CD4-positive, alpha-beta memory T cell (primary cell): ENCODE measurements at regions not wholly inside any gene's neighbourhood (a gene's known extent, or its start where the extent isn't known, plus 50 kb on each side); places are given as distances from the start of the nearest gene placed in this dataset.
"Not testable (repeated sequence)": the region's sequence is repeated elsewhere in the genome, so short reads cannot be mapped to it uniquely, and the experiment has no call there.

Source experiments
- CTCF ChIA-PET: fragments of 350-600 bp; sonication (Branson Sonifier 250); formaldehyde crosslinking; loops from one replicate; lab custom pipeline; 2021; ENCODE audit warnings: inconsistent platforms; ENCODE audit not compliant: partially characterized antibody; lab: Charles Lee
- POLR2A ChIA-PET: fragments of 350-600 bp; sonication (Branson Sonifier 250); formaldehyde crosslinking; loops from one replicate; lab custom pipeline; 2021; ENCODE audit not compliant: partially characterized antibody; lab: Charles Lee
- DNase-seq, 5 donors: peaks; one replicate each; pipeline versions ENCODE4 v3.0.0 to v3.0.0-alpha.2; 2020 to 2022; ENCODE audit warnings: mixed read lengths in 1 of 5
- H3K27ac ChIP-seq: one replicate; pipeline ENCODE4 v1.7.0; 2013; ENCODE audit warnings: low read depth, low read length
- H3K27me3 ChIP-seq: 2 replicates; pipeline ENCODE4 v1.7.0; 2013; ENCODE audit warnings: mild to moderate bottlenecking, low read length, moderate library complexity; ENCODE audit not compliant: insufficient read depth
- H3K36me3 ChIP-seq: 2 replicates; pipeline ENCODE4 v1.7.0; 2013; ENCODE audit warnings: mild to moderate bottlenecking, low read length, moderate library complexity; ENCODE audit not compliant: insufficient read depth
- H3K4me1 ChIP-seq: 2 replicates; pipeline ENCODE4 v1.7.0; 2013; ENCODE audit warnings: mild to moderate bottlenecking, low read length, moderate library complexity; ENCODE audit not compliant: insufficient read depth
- H3K4me3 ChIP-seq, 2 donors: one replicate each; pipeline ENCODE4 v1.7.0; 2013; ENCODE audit warnings: low read length in 2 of 2, mild to moderate bottlenecking in 1 of 2
- H3K9me3 ChIP-seq, 2 donors: one replicate each; pipeline ENCODE4 v1.7.0; 2013; ENCODE audit warnings: low read length in 2 of 2, control low read depth in 1 of 2; ENCODE audit not compliant: control insufficient read depth in 1 of 2
- H3K27ac Mint-ChIP-seq, 7 donors: one replicate each; pipeline ENCODE4 v1.8.0; 2020 to 2021; ENCODE audit warnings: mixed read lengths in 7 of 7, mild to moderate bottlenecking in 6 of 7, inconsistent platforms in 3 of 7, moderate library complexity in 3 of 7
- H3K27me3 Mint-ChIP-seq, 2 donors: one replicate each; pipeline ENCODE4 v1.8.0; 2020 to 2021; ENCODE audit warnings: mixed read lengths in 2 of 2
- H3K36me3 Mint-ChIP-seq, 2 donors: one replicate each; pipeline ENCODE4 v1.8.0; 2020 to 2021; ENCODE audit warnings: mixed read lengths in 2 of 2, inconsistent platforms in 1 of 2, mild to moderate bottlenecking in 1 of 2
- H3K4me1 Mint-ChIP-seq, 4 donors: one replicate each; pipeline ENCODE4 v1.8.0; 2020 to 2021; ENCODE audit warnings: mixed read lengths in 4 of 4, mild to moderate bottlenecking in 1 of 4
- H3K4me3 Mint-ChIP-seq, 8 donors: one replicate each; pipeline ENCODE4 v1.8.0; 2020 to 2021; ENCODE audit warnings: mixed read lengths in 8 of 8, mild to moderate bottlenecking in 7 of 8, moderate library complexity in 6 of 8, inconsistent platforms in 3 of 8
- H3K9me3 Mint-ChIP-seq, 8 donors: one replicate each; pipeline ENCODE4 v1.8.0; 2020 to 2021; ENCODE audit warnings: mixed read lengths in 8 of 8, mild to moderate bottlenecking in 5 of 8, inconsistent platforms in 3 of 8, moderate library complexity in 1 of 8
- intact Hi-C: fragments of 100-400 bp; cut with micrococcal nuclease; formaldehyde crosslinking; loops from one replicate; pipeline ENCODE4 v1.15.1; 2023

DNA sequence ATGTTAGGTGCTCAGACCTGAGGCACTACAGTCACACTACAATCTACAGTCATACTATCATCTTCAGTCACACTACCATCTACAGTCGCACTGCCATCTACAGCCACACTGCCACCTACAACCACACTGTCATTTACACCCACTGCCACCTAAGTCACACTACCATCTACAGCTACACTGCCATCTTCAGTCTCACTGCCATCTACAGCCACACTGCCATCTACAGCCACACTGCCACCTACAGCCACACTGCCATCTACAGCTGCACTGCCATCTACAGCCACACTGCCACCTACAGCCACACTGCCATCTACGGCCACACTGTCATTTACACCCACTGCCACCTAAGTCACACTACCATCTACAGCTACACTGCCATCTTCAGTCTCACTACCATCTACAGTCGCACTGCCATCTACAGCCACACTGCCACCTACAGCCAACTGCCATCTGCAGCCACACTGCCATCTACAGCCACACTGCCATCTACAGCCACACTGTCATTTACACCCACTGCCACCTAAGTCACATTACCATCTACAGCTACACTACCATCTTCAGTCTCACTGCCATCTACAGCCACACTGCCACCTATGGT, 155.2 kb upstream of the AFDN start:
- CTCF ChIA-PET, DNase-seq, H3K9me3 ChIP-seq, H3K27ac ChIP-seq, H3K4me3 ChIP-seq, H3K4me1 Mint-ChIP-seq, H3K36me3 Mint-ChIP-seq, H3K9me3 Mint-ChIP-seq, H3K27me3 ChIP-seq, H3K4me3 Mint-ChIP-seq, intact Hi-C loops, H3K4me1 ChIP-seq, H3K36me3 ChIP-seq: not testable (repeated sequence)
- H3K27me3 Mint-ChIP-seq, result peaks cover 13 to 16% of the 10 kb centered on the region in 2 donors
- H3K27ac Mint-ChIP-seq, result peak overlapping the region in 1 of 7 donors; percentile 67
- POLR2A ChIA-PET, result interaction anchor here (0.6 kb wide), 1 partner anchor 39 kb away, joined by 3 read pairs; no protein-coding TSS in a partner anchor

GRCh38 chr6:167671977-167672687, 154.6 kb upstream of the AFDN start:
- peaks cover 14 to 20% of the 10 kb centered on the region in 2 donors for H3K27me3 Mint-ChIP-seq
- intact Hi-C loops, result no loop called here
- H3K36me3 Mint-ChIP-seq, result no peaks in the 10 kb centered on the region
- no peak overlapping the region for H3K27ac ChIP-seq
- H3K4me3 ChIP-seq, result no peak overlapping the region
- POLR2A ChIA-PET, result no interaction called here
- no peak overlapping the region for H3K27ac Mint-ChIP-seq
- peaks cover under 1% of the 10 kb centered on the region for H3K27me3 ChIP-seq
- no peaks in the 10 kb centered on the region for H3K36me3 ChIP-seq
- no peak for DNase-seq
- H3K4me1 Mint-ChIP-seq, result peaks cover 0 to 2% (median 0%) of the 10 kb centered on the region in 4 donors
- H3K4me3 Mint-ChIP-seq, result no peak overlapping the region
- H3K4me1 ChIP-seq, result no peaks in the 10 kb centered on the region
- no peaks in the 10 kb centered on the region for H3K9me3 ChIP-seq
- H3K9me3 Mint-ChIP-seq, result peaks cover 0 to 6% (median 2%) of the 10 kb centered on the region in 8 donors
- CTCF ChIA-PET, result no interaction called here

DNA sequence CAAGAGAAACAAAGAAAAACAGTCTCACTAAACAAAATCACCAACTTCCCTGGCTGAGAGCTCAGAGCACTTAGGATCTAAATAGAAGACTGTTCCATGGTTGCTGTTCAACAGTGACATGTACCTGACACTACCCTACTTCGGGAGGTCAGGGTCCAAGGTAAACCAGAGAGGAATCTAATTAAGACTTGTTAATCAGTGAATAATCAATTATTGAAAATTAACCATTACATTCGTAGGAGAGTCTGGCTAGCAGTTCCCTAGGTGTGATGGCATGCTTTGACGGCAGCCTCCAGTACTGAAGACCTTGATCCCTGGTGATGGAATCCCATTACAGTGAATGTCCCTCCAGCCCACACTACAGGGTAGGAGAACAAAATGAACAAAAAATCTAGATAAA, 154.0 kb upstream of the AFDN start:
- no peak overlapping the region for H3K4me3 ChIP-seq
- DNase-seq, result no peak
- peaks cover 4% of the 10 kb centered on the region for H3K27me3 ChIP-seq
- intact Hi-C loops, result no loop called here
- Mint-ChIP-seq H3K9me3 (peaks cover 0 to 6% (median 2%) of the 10 kb centered on the region in 8 donors), H3K27ac (no peak overlapping the region), H3K27me3 (peaks cover 19 to 25% of the 10 kb centered on the region in 2 donors), H3K36me3 (no peaks in the 10 kb centered on the region), H3K4me3 (no peak overlapping the region), H3K4me1 (peaks cover 0 to 2% (median under 1%) of the 10 kb centered on the region in 4 donors)
- H3K9me3 ChIP-seq, result no peaks in the 10 kb centered on the region
- no peaks in the 10 kb centered on the region for H3K36me3 ChIP-seq
- CTCF ChIA-PET, result no interaction called here
- POLR2A ChIA-PET, result no interaction called here
- no peak overlapping the region for H3K27ac ChIP-seq
- H3K4me1 ChIP-seq, result no peaks in the 10 kb centered on the region

DNA sequence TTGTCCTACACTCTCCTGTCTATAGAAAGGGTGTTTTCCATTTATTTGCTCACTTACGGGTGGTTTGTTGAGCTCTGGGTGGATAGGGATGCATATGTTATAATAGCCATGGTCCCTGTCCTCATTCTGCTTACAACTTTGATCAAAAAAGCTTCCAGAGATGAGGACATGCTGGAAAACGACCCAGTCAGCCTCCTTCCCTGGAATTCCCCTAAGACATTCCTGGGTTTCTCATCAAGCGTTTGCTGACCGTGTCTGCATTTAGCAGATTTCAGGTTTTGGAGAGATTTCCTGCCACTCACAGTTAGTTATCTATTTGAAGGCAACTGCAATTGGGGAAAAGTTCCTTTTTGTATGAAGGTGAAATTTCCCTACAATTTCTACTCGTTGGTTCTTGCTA, 152.8 kb upstream of the AFDN start:
- CTCF ChIA-PET, result no interaction called here
- Mint-ChIP-seq H3K27me3 (peaks cover 22 to 35% of the 10 kb centered on the region in 2 donors), H3K36me3 (no peaks in the 10 kb centered on the region), H3K4me1 (peaks cover 0 to 11% (median 1%) of the 10 kb centered on the region in 4 donors), H3K27ac (no peak overlapping the region), H3K9me3 (peaks cover 0 to 6% (median 2%) of the 10 kb centered on the region in 8 donors), H3K4me3 (no peak overlapping the region)
- no peak for DNase-seq
- peaks cover 6% of the 10 kb centered on the region for H3K27me3 ChIP-seq
- H3K27ac ChIP-seq, result no peak overlapping the region
- H3K9me3 ChIP-seq, result no peaks in the 10 kb centered on the region
- H3K36me3 ChIP-seq, result no peaks in the 10 kb centered on the region
- intact Hi-C loops, result no loop called here
- H3K4me3 ChIP-seq, result no peak overlapping the region
- H3K4me1 ChIP-seq, result no peaks in the 10 kb centered on the region
- POLR2A ChIA-PET, result no interaction called here

DNA sequence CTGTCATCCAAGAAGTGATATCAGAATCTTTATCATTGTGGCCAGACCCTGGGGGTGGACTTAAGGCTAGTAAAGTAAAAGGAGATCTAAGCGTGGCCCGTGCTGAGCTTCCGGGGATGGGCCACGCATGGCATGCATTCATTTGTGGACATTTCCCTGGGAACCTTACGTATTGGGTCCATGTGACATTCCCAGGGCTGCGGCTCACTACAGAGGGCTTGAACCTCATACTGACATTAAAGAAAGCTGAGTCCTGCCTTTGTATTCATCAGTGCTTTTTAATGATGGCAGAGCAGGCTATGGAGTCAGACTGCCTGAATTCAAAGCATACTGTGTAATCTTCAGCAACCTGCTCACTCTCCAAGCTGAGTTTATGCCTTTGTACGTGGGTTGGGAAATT, 152.2 kb upstream of the AFDN start:
- peaks cover 0 to 11% (median 1%) of the 10 kb centered on the region in 4 donors for H3K4me1 Mint-ChIP-seq
- DNase-seq, result no peak
- peaks cover 0 to 6% (median 2%) of the 10 kb centered on the region in 8 donors for H3K9me3 Mint-ChIP-seq
- intact Hi-C loops, result no loop called here
- Histone ChIP-seq H3K36me3 (no peaks in the 10 kb centered on the region), H3K4me3 (no peak overlapping the region), H3K27ac (no peak overlapping the region), H3K4me1 (no peaks in the 10 kb centered on the region), H3K27me3 (peaks cover 12% of the 10 kb centered on the region), H3K9me3 (no peaks in the 10 kb centered on the region)
- ChIA-PET POLR2A (no interaction called here), CTCF (no interaction called here)
- H3K36me3 Mint-ChIP-seq, result no peaks in the 10 kb centered on the region
- no peak overlapping the region for H3K4me3 Mint-ChIP-seq
- peaks cover 22 to 38% of the 10 kb centered on the region in 2 donors for H3K27me3 Mint-ChIP-seq
- no peak overlapping the region for H3K27ac Mint-ChIP-seq

GRCh38 chr6:167676000-167676665, 150.6 kb upstream of the AFDN start:
- no peak for DNase-seq
- Mint-ChIP-seq H3K4me1 (peaks cover 0 to 11% (median 1%) of the 10 kb centered on the region in 4 donors), H3K4me3 (no peak overlapping the region), H3K27ac (no peak overlapping the region), H3K27me3 (peaks cover 28 to 47% of the 10 kb centered on the region in 2 donors), H3K9me3 (peaks cover 0 to 6% (median 2%) of the 10 kb centered on the region in 8 donors), H3K36me3 (no peaks in the 10 kb centered on the region)
- H3K36me3 ChIP-seq, result no peaks in the 10 kb centered on the region
- no peaks in the 10 kb centered on the region for H3K9me3 ChIP-seq
- intact Hi-C loops, result no loop called here
- CTCF ChIA-PET, result no interaction called here
- H3K27me3 ChIP-seq, result peaks cover 16% of the 10 kb centered on the region
- no peaks in the 10 kb centered on the region for H3K4me1 ChIP-seq
- no peak overlapping the region for H3K27ac ChIP-seq
- no peak overlapping the region for H3K4me3 ChIP-seq
- POLR2A ChIA-PET, result no interaction called here

DNA sequence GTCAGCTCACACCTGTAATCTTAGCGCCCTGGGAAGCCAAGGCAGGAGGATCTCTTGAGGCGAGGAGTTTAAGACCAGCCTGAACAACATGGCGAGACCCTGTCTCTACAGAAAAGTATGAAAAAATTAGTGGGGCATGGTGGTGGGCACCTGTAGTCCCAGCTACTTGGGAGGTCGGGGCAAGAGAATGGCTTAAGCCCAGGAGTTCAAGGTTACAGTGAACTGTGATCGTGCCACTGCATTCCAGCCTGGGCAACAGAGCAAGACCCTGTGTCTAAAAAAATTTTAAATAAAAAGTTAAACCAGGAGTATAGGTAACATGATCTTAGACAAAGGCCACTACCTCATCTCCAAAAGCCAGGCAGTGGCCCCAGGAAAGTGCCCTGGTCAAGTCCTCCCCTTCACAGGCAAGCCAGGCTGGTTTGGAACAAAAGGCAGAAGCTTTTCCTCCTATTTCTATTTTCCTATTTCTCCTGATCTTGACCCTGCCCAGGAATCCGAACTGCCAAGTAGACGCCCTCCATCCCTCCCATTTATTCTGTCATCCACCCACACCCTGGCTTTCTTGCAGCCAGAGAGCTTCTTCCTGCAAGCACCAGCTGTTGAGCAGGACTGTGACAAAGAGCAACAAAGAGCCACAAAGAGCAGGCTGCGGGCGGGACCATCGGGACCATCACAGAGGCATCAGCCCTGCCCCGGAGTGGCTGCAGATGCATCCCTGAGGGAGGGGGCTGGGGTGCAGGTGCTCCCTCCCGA, 149.9 kb upstream of the AFDN start:
- peaks cover 33 to 52% of the 10 kb centered on the region in 2 donors for H3K27me3 Mint-ChIP-seq
- peaks cover 0 to 11% (median 0%) of the 10 kb centered on the region in 4 donors for H3K4me1 Mint-ChIP-seq
- H3K27ac ChIP-seq, result no peak overlapping the region
- DNase-seq, result no peak
- H3K4me3 ChIP-seq, result no peak overlapping the region
- intact Hi-C loops, result no loop called here
- H3K4me3 Mint-ChIP-seq, result no peak overlapping the region
- POLR2A ChIA-PET, result no interaction called here
- H3K4me1 ChIP-seq, result no peaks in the 10 kb centered on the region
- H3K36me3 Mint-ChIP-seq, result no peaks in the 10 kb centered on the region
- H3K9me3 Mint-ChIP-seq, result peaks cover 0 to 5% (median under 1%) of the 10 kb centered on the region in 8 donors
- CTCF ChIA-PET, result no interaction called here
- no peaks in the 10 kb centered on the region for H3K9me3 ChIP-seq
- H3K27me3 ChIP-seq, result peaks cover 16% of the 10 kb centered on the region
- H3K36me3 ChIP-seq, result no peaks in the 10 kb centered on the region
- no peak overlapping the region for H3K27ac Mint-ChIP-seq
